Right ventricle myocardium inferior (tissue), 1 donor: ENCODE measurements at regions not wholly inside any gene's neighbourhood (a gene's known extent, or its start where the extent isn't known, plus 50 kb on each side); places are given as distances from the start of the nearest gene placed in this dataset.
"Not testable (repeated sequence)": the region's sequence is repeated elsewhere in the genome, so short reads cannot be mapped to it uniquely, and the experiment has no call there.

Source experiments
- ATAC-seq: fragments of 200-7000 bp; cut with Tn5 transposase; one replicate; pipeline ENCODE4 v1.9.1; 2020; ENCODE audit warnings: mild to moderate bottlenecking, moderate library complexity
- DNase-seq: peaks from one replicate; pipeline ENCODE4 v3.0.0; 2021; ENCODE audit errors: missing footprints
- intact Hi-C: fragments of 100-400 bp; cut with DNase I; formaldehyde crosslinking; loops from one replicate; pipeline ENCODE4 v1.11.0; 2022
- donor health status: DM: no; HTN: yes; CAD: no; lungs with severe emphysema.

DNA sequence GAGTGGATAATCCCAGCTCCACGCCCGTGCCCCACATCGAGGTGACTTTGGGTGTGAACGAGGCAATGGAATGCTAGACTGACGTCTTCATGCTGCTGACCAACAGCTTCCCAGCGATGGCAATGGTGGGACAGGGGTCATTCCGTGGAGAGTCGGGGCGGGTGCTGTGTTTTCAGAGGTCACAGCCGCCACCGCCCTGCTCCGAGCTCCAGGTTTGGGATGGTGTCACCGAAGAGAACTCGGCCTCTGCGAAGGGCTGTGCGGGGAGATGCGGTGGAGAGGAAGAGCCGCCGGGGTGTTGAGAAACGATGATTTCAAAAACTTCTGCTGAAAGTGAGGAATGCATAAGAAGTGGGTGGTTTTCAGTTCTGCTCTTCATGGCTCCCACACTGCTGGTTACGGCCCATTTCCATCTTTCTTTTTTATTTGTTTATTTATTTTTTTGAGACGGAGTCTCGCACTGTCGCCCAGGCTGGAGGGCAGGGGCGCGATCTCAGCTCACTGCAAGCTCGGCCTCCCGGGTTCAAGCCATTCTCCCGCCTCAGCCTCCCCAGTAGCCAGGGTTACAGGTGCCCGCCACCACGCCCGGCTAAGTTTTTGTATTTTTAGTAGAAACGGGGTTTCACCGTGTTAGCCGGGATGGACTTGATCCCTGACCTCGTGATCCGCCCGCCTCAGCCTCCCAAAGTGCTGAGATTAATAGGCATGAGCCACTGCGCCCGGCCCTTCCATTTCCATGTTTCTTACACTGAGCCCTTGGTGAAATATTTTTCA lies 142.6 kb downstream of the RTP5 start:
- DNase-seq, result no peak
- intact Hi-C loops, result no loop called here
- ATAC-seq, result no peak

DNA sequence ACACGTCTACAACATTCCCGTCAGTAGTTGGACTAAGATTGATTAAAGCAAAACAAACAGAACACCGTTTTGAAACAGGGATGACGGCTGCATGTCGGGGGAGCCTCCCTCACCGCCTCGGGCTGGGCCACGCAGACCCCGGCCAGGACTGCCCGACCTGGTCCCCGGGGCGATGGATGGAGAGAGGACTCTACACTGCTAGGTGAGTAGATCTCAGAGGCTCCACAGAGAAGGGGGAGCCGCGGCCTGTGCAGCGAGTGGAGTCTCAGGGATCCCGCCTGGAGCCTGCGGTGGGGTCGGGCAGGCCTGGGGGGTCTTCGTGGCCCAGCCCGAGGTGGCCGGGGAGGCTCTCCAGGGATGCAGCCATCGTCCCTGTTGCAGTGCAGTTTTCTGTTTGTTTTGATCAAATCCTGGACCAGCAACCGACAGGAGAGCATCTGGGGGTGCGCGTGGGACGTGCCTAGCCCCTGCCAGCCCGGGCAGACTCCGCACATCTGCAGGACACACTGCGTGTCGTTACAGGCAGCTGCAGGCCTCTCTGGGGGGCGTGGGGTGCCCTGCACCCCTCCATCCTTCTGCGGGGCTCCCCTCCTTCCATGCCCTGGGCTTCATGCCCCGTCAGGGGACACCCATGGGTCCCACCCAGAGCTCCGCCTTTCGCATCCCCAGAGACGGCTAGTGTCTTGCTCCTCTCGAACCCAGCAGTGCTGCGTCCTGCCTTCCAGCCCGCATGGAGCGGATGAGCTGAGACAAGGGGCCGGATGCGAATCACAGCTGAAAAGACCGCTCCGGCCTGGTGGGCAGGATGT lies 143.6 kb downstream of the RTP5 start:
- no peak for DNase-seq
- intact Hi-C loops, result no loop called here
- no peak for ATAC-seq

GRCh38 chr2:242013771-242014170 lies 144.2 kb downstream of the RTP5 start:
- ATAC-seq, result no peak
- intact Hi-C loops, result no loop called here
- DNase-seq, result no peak

- intact Hi-C loops, result no loop called here
- DNase-seq (no peak), ATAC-seq (no peak)
Measured at GRCh38 chr2:242015108-242016065, 145.9 kb downstream of the RTP5 start.

GRCh38 chr2:242017086-242017485 lies 147.6 kb downstream of the RTP5 start:
- DNase-seq (no peak), ATAC-seq (no peak)
- intact Hi-C loops, result no loop called here

DNA sequence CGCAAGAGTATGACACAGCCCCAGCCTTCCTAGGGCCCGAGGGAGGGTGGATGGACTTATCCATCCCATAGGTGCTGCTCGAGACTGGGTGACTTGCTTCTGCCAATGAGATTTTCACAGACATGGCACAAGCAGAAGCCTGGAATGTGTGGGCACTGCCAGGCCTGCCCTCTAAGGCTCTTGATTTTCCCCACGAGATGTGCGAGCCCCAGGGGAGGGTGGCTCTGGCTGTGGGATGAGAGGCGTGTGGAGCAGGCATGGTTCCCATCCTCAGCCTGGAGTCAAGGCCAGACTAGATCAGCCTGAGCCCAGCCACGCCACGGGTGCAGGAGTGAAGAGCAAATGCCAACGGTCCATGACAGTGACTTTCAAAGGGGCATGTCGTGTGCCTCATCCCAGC lies 148.9 kb downstream of the RTP5 start:
- intact Hi-C loops, DNase-seq, ATAC-seq: not testable (repeated sequence)

GRCh38 chr2:242019344-242019743 lies 149.8 kb downstream of the RTP5 start:
- DNase-seq (no peak), ATAC-seq (no peak)
- intact Hi-C loops, result no loop called here

GRCh38 chr2:242020196-242021004 lies 150.9 kb downstream of the RTP5 start:
- ATAC-seq (peak; percentile 62), DNase-seq (no peak)
- intact Hi-C loops, result no loop called here

GRCh38 chr2:242022550-242023290 lies 153.2 kb downstream of the RTP5 start:
- ATAC-seq, result no peak
- no peak for DNase-seq
- intact Hi-C loops, result no loop called here

GRCh38 chr2:242024751-242025355 lies 155.3 kb downstream of the RTP5 start:
- intact Hi-C loops, result no loop called here
- ATAC-seq (no peak), DNase-seq (no peak)

GRCh38 chr2:242027676-242028450 lies 158.3 kb downstream of the RTP5 start:
- intact Hi-C loops, result no loop called here
- ATAC-seq (no peak), DNase-seq (no peak)

- intact Hi-C loops, result no loop called here
- ATAC-seq, result no peak
- no peak for DNase-seq
Measured at GRCh38 chr2:242029422-242030225, 160.1 kb downstream of the RTP5 start.

- ATAC-seq (no peak), DNase-seq (no peak)
- intact Hi-C loops, result no loop called here
Measured at GRCh38 chr2:242030226-242030575, 160.7 kb downstream of the RTP5 start.

DNA sequence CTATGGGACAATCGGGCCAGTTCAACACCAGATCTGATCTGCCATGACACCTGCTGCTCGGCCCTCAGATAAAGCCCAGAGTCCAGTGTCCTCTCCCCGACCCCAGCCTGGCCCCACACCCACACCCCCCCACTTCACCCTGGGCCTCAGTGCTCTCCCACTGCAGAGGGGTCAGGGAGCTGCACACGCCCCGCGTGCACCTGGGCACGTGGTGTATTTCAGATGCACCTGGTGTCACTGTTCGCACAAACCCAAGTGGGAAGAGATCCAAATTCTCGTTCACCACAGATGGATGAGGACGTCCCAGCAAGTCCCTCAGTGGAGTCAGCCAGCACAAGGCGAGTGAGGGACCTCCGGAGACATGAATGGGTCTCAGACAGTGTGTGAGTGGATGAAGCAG lies 161.3 kb downstream of the RTP5 start:
- DNase-seq (no peak), ATAC-seq (no peak)

DNA sequence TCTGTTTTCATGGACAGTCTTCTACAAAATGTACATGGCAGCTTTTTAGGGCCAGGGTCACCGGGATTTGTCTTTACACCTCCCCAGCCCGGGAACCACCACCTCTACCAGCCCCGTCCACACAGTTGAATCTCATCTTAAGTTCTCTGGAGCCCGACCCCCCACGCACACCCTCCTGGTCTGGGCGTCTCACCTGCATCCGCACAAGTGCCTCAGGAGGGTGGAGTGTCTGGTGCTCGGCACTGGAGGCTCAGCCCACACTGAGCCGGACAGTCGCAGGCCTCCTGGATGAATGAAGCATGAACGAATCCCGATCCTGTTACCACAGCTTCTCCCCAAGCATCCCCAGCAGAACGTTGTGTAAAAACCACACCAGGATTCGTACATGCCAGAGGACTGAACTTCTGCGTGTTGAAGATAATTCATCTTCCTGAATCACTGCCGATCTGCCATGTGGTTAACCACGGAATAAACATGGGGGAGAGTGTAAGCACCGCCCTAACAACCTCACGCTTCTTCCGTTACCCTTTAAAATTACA lies 162.0 kb downstream of the RTP5 start:
- no peak for DNase-seq
- intact Hi-C loops, result no loop called here
- no peak for ATAC-seq

More for the DNA sequence above, 161.3 kb downstream of the RTP5 start:
- intact Hi-C loops, result no loop called here
